ENCODE measurements at regions not wholly inside any gene's neighbourhood (a gene's known extent, or its start where the extent isn't known, plus 50 kb on each side); places are given as distances from the start of the nearest gene placed in this dataset.

DNA sequence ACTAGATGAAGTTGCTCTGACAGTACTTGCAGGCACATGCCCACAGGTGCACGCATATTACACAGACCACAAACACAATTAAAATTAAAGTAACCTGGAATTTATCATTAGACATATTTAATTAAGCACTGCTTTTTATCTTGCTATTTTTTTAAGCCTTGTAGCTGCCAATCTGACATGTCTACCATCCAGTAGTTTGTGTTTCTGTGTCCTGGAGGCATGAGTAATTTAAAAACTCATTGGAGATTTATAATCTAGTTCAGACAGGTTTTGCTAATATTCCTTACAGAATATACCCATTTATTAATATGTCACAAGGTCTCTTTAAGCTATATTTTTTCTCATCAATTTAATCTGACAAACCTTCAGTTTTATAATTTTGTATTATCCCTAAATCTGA is 445.0 kb upstream of the KLF6 start:
- TF ChIP-seq CTCF (IDR thresholded peaks at IDR 0.05; ENCODE audit: insufficient read depth, low read length) (no peak), POLR2AphosphoS5 (IDR thresholded peaks at IDR 0.05; ENCODE audit: low read depth) (no peak), GABPA (IDR thresholded peaks at IDR 0.05; ENCODE audit: low read depth) (no peak), SPI1 (IDR thresholded peaks at IDR 0.05; ENCODE audit: borderline replicate concordance, low read depth) (no peak)
- TF ChIP-seq, protein P1, sequence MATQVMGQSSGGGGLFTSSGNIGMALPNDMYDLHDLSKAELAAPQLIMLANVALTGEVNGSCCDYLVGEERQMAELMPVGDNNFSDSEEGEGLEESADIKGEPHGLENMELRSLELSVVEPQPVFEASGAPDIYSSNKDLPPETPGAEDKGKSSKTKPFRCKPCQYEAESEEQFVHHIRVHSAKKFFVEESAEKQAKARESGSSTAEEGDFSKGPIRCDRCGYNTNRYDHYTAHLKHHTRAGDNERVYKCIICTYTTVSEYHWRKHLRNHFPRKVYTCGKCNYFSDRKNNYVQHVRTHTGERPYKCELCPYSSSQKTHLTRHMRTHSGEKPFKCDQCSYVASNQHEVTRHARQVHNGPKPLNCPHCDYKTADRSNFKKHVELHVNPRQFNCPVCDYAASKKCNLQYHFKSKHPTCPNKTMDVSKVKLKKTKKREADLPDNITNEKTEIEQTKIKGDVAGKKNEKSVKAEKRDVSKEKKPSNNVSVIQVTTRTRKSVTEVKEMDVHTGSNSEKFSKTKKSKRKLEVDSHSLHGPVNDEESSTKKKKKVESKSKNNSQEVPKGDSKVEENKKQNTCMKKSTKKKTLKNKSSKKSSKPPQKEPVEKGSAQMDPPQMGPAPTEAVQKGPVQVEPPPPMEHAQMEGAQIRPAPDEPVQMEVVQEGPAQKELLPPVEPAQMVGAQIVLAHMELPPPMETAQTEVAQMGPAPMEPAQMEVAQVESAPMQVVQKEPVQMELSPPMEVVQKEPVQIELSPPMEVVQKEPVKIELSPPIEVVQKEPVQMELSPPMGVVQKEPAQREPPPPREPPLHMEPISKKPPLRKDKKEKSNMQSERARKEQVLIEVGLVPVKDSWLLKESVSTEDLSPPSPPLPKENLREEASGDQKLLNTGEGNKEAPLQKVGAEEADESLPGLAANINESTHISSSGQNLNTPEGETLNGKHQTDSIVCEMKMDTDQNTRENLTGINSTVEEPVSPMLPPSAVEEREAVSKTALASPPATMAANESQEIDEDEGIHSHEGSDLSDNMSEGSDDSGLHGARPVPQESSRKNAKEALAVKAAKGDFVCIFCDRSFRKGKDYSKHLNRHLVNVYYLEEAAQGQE (IDR thresholded peaks at IDR 0.05; ENCODE audit: insufficient replicate concordance, low read depth), result no peak
- H3K27me3 ChIP-seq (ENCODE audit: insufficient read depth, poor library complexity, severe bottlenecking), result no peaks in the 10 kb centered on the region
- no peak overlapping the region for H3K4me3 ChIP-seq (replicated peaks; ENCODE audit: insufficient read depth, low read length)
- DNase-seq (ENCODE audit: low read depth in 1 of 2, low spot score in 1 of 2), result no peak
- H3K27ac ChIP-seq (replicated peaks), result no peak overlapping the region

GRCh38 chr10:4229106-4229505 is 444.1 kb upstream of the KLF6 start:
- TF ChIP-seq, protein P1 (IDR thresholded peaks at IDR 0.05; ENCODE audit: insufficient replicate concordance, low read depth), result no peak
- TF ChIP-seq POLR2AphosphoS5 (IDR thresholded peaks at IDR 0.05; ENCODE audit: low read depth) (no peak), CTCF (IDR thresholded peaks at IDR 0.05; ENCODE audit: insufficient read depth, low read length) (no peak), GABPA (IDR thresholded peaks at IDR 0.05; ENCODE audit: low read depth) (no peak), SPI1 (IDR thresholded peaks at IDR 0.05; ENCODE audit: borderline replicate concordance, low read depth) (no peak)
- DNase-seq (ENCODE audit: low read depth in 1 of 2, low spot score in 1 of 2), result no peak
- no peak overlapping the region for H3K27ac ChIP-seq (replicated peaks)
- H3K27me3 ChIP-seq (ENCODE audit: insufficient read depth, poor library complexity, severe bottlenecking), result no peaks in the 10 kb centered on the region
- no peak overlapping the region for H3K4me3 ChIP-seq (replicated peaks; ENCODE audit: insufficient read depth, low read length)

GRCh38 chr10:4227586-4227985 is 442.6 kb upstream of the KLF6 start:
- no peaks in the 10 kb centered on the region for H3K27me3 ChIP-seq (ENCODE audit: insufficient read depth, poor library complexity, severe bottlenecking)
- no peak overlapping the region for H3K27ac ChIP-seq (replicated peaks)
- TF ChIP-seq SPI1 (IDR thresholded peaks at IDR 0.05; ENCODE audit: borderline replicate concordance, low read depth), result no peak
- no peak for TF ChIP-seq GABPA (IDR thresholded peaks at IDR 0.05; ENCODE audit: low read depth)
- no peak for TF ChIP-seq CTCF (IDR thresholded peaks at IDR 0.05; ENCODE audit: insufficient read depth, low read length)
- TF ChIP-seq, protein P1 (IDR thresholded peaks at IDR 0.05; ENCODE audit: insufficient replicate concordance, low read depth), result no peak
- no peak for TF ChIP-seq POLR2AphosphoS5 (IDR thresholded peaks at IDR 0.05; ENCODE audit: low read depth)
- DNase-seq (ENCODE audit: low read depth in 1 of 2, low spot score in 1 of 2), result no peak
- H3K4me3 ChIP-seq (replicated peaks; ENCODE audit: insufficient read depth, low read length), result no peak overlapping the region
